ENCODE measurements at regions not wholly inside any gene's neighbourhood (a gene's known extent, or its start where the extent isn't known, plus 50 kb on each side); places are given as distances from the start of the nearest gene placed in this dataset.

DNA sequence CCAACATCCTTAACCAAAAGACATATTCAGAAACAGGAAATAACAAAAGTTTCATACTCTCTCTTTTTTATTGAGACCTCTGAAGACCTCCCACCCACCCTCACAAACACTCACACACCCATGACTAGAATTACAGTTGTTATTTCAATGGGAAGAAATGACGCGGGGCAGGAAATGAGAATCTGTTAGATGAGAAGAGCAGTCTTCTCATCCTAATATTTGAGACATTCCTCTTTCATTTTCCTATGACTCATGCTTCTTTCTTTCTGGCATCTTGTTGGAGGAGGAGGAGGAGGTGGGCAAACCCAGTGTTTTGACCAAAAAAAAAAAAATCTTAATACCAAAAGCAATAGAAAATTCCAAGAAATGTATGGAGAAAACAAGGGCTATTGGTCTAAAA, 179.5 kb upstream of the TARS1 start:
- H3K4me1 ChIP-seq (ENCODE audit: low read depth, poor library complexity, severe bottlenecking): no peaks in the 10 kb centered on the region
- no peaks in the 10 kb centered on the region for H3K79me2 ChIP-seq (ENCODE audit: insufficient read depth, low read depth)
- no peak overlapping the region for H3K4me3 ChIP-seq (IDR thresholded peaks at IDR 0.05; ENCODE audit: insufficient read depth, low read depth, low read length)
- no peak for TF ChIP-seq CTCF (conservative IDR thresholded peaks at IDR 0.05; ENCODE audit: low read depth, low read length)
- H3K27me3 ChIP-seq (ENCODE audit: insufficient read depth, low read depth): no peaks in the 10 kb centered on the region
- H2AFZ ChIP-seq (ENCODE audit: low read depth): no peak overlapping the region
- H3K27ac ChIP-seq: no peak overlapping the region
- no peaks in the 10 kb centered on the region for H3K36me3 ChIP-seq (ENCODE audit: insufficient read depth)
- H3K9ac ChIP-seq: no peak overlapping the region
- no peak overlapping the region for H3K4me2 ChIP-seq
- no peaks in the 10 kb centered on the region for H4K20me1 ChIP-seq (ENCODE audit: insufficient read depth)

DNA sequence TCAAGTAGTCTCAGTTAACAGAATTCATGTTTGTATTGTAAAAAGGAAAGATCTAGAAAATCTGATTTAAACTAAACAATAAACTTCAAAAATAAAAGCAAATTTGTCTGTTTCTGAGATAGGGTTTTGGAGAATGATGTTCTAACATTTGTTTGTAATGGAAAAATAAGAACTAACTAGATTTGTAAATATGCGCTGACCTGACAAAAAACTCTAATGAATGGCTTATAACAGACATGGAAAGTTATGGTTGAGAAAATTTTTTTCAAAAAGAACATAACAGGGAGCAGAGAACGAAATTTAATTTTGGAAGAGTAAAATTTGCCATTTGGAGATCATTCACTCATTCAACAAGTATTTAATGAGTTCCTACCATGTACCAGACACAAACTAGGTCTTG, 179.0 kb upstream of the TARS1 start:
- H3K36me3 ChIP-seq (ENCODE audit: insufficient read depth): no peaks in the 10 kb centered on the region
- H3K4me2 ChIP-seq: no peak overlapping the region
- H4K20me1 ChIP-seq (ENCODE audit: insufficient read depth): no peaks in the 10 kb centered on the region
- H3K4me3 ChIP-seq (IDR thresholded peaks at IDR 0.05; ENCODE audit: insufficient read depth, low read depth, low read length): no peak overlapping the region
- TF ChIP-seq CTCF (conservative IDR thresholded peaks at IDR 0.05; ENCODE audit: low read depth, low read length): no peak
- H2AFZ ChIP-seq (ENCODE audit: low read depth): no peak overlapping the region
- no peaks in the 10 kb centered on the region for H3K79me2 ChIP-seq (ENCODE audit: insufficient read depth, low read depth)
- H3K9ac ChIP-seq: no peak overlapping the region
- no peak overlapping the region for H3K27ac ChIP-seq
- no peaks in the 10 kb centered on the region for H3K27me3 ChIP-seq (ENCODE audit: insufficient read depth, low read depth)
- H3K4me1 ChIP-seq (ENCODE audit: low read depth, poor library complexity, severe bottlenecking): no peaks in the 10 kb centered on the region

- H3K27me3 ChIP-seq (ENCODE audit: insufficient read depth, low read depth): no peaks in the 10 kb centered on the region
- H3K9ac ChIP-seq: no peak overlapping the region
- no peak overlapping the region for H3K4me2 ChIP-seq
- H3K4me1 ChIP-seq (ENCODE audit: low read depth, poor library complexity, severe bottlenecking): no peaks in the 10 kb centered on the region
- H3K4me3 ChIP-seq (IDR thresholded peaks at IDR 0.05; ENCODE audit: insufficient read depth, low read depth, low read length): no peak overlapping the region
- no peaks in the 10 kb centered on the region for H4K20me1 ChIP-seq (ENCODE audit: insufficient read depth)
- no peak overlapping the region for H3K27ac ChIP-seq
- H3K79me2 ChIP-seq (ENCODE audit: insufficient read depth, low read depth): no peaks in the 10 kb centered on the region
- H2AFZ ChIP-seq (ENCODE audit: low read depth): no peak overlapping the region
- no peaks in the 10 kb centered on the region for H3K36me3 ChIP-seq (ENCODE audit: insufficient read depth)
- TF ChIP-seq CTCF (conservative IDR thresholded peaks at IDR 0.05; ENCODE audit: low read depth, low read length): no peak
Observed at GRCh38 chr5:33267801-33268200, 173.0 kb upstream of the TARS1 start.

DNA sequence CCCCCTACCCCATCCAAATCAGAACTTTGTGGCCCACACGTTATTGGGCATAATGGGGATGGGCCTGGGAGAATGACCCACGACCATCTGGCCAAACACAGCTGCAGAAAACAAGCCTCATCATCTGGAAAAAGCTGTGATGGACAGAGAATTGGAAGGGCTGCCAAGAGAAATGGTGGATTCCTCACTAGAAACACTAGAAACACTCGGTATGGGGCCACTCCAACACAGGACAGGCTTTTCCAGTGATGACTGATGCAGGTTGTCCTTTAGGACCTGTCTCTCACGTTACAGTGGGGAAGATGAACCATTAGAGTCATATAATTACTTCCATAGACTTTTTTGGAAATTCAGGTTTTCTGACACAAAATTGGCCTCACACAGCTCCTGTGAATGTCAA, 172.4 kb upstream of the TARS1 start:
- Histone ChIP-seq H3K4me1 (ENCODE audit: low read depth, poor library complexity, severe bottlenecking) (no peaks in the 10 kb centered on the region), H3K9ac (no peak overlapping the region), H3K79me2 (ENCODE audit: insufficient read depth, low read depth) (no peaks in the 10 kb centered on the region), H3K27me3 (ENCODE audit: insufficient read depth, low read depth) (no peaks in the 10 kb centered on the region), H3K36me3 (ENCODE audit: insufficient read depth) (no peaks in the 10 kb centered on the region), H3K27ac (no peak overlapping the region), H4K20me1 (ENCODE audit: insufficient read depth) (no peaks in the 10 kb centered on the region), H2AFZ (ENCODE audit: low read depth) (no peak overlapping the region), H3K4me2 (no peak overlapping the region), H3K4me3 (IDR thresholded peaks at IDR 0.05; ENCODE audit: insufficient read depth, low read depth, low read length) (no peak overlapping the region)
- no peak for TF ChIP-seq CTCF (conservative IDR thresholded peaks at IDR 0.05; ENCODE audit: low read depth, low read length)

DNA sequence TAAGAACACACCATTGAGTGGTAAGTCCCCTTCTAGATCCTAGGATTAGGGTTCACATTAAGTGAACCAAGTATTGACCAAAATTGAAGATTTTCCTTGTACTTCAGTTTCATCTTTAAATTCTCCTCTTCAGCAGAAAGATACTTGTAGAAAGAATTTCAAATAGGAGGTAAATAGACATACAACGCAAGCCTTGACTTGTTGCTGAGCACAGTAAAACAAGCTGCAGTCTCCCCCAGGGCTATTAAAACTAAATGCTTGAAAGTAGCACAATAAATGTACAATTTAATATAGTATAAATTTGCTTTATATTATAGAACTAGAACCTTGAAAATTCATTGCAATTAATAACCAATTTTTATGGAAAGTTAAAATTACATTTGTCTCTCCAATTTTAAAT, 170.1 kb upstream of the TARS1 start:
- Histone ChIP-seq H2AFZ (ENCODE audit: low read depth) (no peak overlapping the region), H4K20me1 (ENCODE audit: insufficient read depth) (no peaks in the 10 kb centered on the region), H3K36me3 (ENCODE audit: insufficient read depth) (no peaks in the 10 kb centered on the region), H3K9ac (no peak overlapping the region), H3K79me2 (ENCODE audit: insufficient read depth, low read depth) (no peaks in the 10 kb centered on the region), H3K27ac (no peak overlapping the region), H3K27me3 (ENCODE audit: insufficient read depth, low read depth) (no peaks in the 10 kb centered on the region), H3K4me3 (IDR thresholded peaks at IDR 0.05; ENCODE audit: insufficient read depth, low read depth, low read length) (no peak overlapping the region), H3K4me2 (no peak overlapping the region), H3K4me1 (ENCODE audit: low read depth, poor library complexity, severe bottlenecking) (no peaks in the 10 kb centered on the region)
- TF ChIP-seq CTCF (conservative IDR thresholded peaks at IDR 0.05; ENCODE audit: low read depth, low read length): no peak

Data from KMS-11 (cell line).